NT2/D1 (cell line): ENCODE measurements at regions not wholly inside any gene's neighbourhood (a gene's known extent, or its start where the extent isn't known, plus 50 kb on each side); places are given as distances from the start of the nearest gene placed in this dataset.

Experiments used
- SUZ12 ChIP-seq: IDR thresholded peaks from 2 replicates; pipeline ENCODE4 v1.6.1; 2011; ENCODE audit not compliant: insufficient read length, insufficient read depth; ENCODE audit errors: extremely low read depth
- YY1 ChIP-seq: IDR thresholded peaks from 2 replicates; pipeline ENCODE4 v1.6.1; 2011; ENCODE audit not compliant: insufficient read length, insufficient read depth
- ZNF274 ChIP-seq: IDR thresholded peaks from 2 replicates; pipeline ENCODE4 v1.6.1; 2011; ENCODE audit warnings: mild to moderate bottlenecking, low read depth, low read length

DNA sequence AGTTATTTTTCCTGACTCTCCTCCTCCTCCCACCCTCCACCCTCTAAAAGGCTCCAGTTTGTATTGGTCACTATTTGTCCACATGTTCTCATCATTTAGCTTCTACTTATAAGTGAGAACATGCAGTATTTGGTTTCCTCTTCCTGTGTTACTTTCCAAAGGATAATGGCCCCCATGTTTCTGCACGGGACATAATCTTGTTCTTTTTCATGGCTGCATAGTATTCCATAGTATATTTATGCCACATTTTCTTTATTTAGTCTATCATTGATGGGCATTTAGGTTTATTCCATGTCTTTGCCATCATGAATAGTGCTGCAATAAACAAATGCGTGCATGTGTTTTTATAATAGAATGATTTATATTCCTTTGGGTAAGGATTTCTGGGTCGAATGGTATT lies 167.3 kb upstream of the GRID2 start:
- TF ChIP-seq YY1 (no peak), ZNF274 (no peak), SUZ12 (no peak)
